ENCODE measurements at regions not wholly inside any gene's neighbourhood (a gene's known extent, or its start where the extent isn't known, plus 50 kb on each side); places are given as distances from the start of the nearest gene placed in this dataset.
A peak's percentile ranks its signal among the peaks of the same experiment; 100 is the strongest.

DNA sequence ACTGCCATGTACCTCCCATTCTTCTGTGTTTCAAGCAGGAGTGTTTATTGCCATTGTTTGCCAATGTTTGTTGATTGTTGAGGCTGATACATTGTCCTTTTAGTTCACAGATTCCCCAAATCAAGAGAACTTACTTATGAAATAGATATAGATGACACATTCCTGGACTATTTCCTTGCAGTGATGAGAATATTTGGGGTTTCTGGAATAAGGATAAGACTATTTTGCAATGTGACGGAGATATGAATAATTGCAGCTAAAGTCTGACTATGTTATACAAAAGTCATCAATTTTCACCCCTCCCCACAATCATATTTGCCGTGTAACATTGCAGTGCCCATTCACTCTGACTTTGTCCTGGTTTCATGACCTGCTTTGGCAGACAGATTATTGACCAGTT, 460.8 kb downstream of the CDH10 start:
- Histone ChIP-seq H3K27me3 (ENCODE audit: insufficient read depth, poor library complexity, severe bottlenecking) (no peaks in the 10 kb centered on the region), H3K27ac (ENCODE audit: poor library complexity, severe bottlenecking) (peak overlapping the region; percentile 42), H3K4me1 (ENCODE audit: insufficient read depth, poor library complexity, severe bottlenecking) (no peaks in the 10 kb centered on the region), H3K4me3 (ENCODE audit: severe bottlenecking) (no peak overlapping the region), H3K9me3 (ENCODE audit: severe bottlenecking) (no peaks in the 10 kb centered on the region), H3K36me3 (ENCODE audit: low read depth) (no peaks in the 10 kb centered on the region)
- no peak for DNase-seq (ENCODE audit: low spot score)
- TF ChIP-seq, protein P1, sequence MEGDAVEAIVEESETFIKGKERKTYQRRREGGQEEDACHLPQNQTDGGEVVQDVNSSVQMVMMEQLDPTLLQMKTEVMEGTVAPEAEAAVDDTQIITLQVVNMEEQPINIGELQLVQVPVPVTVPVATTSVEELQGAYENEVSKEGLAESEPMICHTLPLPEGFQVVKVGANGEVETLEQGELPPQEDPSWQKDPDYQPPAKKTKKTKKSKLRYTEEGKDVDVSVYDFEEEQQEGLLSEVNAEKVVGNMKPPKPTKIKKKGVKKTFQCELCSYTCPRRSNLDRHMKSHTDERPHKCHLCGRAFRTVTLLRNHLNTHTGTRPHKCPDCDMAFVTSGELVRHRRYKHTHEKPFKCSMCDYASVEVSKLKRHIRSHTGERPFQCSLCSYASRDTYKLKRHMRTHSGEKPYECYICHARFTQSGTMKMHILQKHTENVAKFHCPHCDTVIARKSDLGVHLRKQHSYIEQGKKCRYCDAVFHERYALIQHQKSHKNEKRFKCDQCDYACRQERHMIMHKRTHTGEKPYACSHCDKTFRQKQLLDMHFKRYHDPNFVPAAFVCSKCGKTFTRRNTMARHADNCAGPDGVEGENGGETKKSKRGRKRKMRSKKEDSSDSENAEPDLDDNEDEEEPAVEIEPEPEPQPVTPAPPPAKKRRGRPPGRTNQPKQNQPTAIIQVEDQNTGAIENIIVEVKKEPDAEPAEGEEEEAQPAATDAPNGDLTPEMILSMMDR (IDR thresholded peaks at IDR 0.05; ENCODE audit: poor library complexity, severe bottlenecking) = no peak
- ATAC-seq (ENCODE audit: low read depth) = peak; percentile 54

DNA sequence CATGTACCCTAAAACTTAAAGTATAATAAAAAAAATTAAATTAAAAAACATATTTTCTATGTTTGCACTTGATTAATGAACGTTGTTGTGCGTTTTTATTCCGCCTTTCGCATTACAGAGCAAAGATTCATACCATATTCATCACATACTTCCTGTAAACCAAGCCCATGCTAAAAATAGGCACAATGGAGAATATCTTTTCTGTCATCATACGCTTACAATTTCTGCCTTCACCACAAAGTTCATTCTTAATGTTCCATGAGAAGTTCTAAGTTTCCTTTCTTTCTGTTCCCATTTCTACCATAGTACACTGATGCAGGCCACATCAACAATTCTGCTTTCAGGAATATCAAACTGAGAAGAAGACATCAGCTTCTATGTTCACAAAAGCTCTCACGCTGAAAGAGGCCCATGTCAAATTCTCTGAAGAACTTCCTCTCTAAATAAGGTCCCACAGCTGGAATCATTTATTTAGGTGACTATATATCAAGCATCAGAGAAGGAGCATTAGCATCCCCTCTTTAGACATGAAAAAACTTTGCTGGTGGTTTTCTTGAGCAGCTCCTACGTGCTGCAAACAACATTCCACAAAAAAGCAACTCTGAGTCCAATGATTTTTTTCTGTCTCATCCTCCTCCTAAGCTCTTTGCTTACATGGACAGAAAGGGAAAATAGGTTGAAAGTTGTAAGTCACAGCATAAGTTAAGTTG, 456.4 kb downstream of the CDH10 start:
- H3K36me3 ChIP-seq (ENCODE audit: low read depth) = no peaks in the 10 kb centered on the region
- H3K4me3 ChIP-seq (ENCODE audit: severe bottlenecking) = no peak overlapping the region
- H3K27me3 ChIP-seq (ENCODE audit: insufficient read depth, poor library complexity, severe bottlenecking) = no peaks in the 10 kb centered on the region
- no peaks in the 10 kb centered on the region for H3K9me3 ChIP-seq (ENCODE audit: severe bottlenecking)
- no peak for DNase-seq (ENCODE audit: low spot score)
- ATAC-seq (ENCODE audit: low read depth) = no peak
- H3K4me1 ChIP-seq (ENCODE audit: insufficient read depth, poor library complexity, severe bottlenecking) = no peaks in the 10 kb centered on the region
- TF ChIP-seq, protein P1 (IDR thresholded peaks at IDR 0.05; ENCODE audit: poor library complexity, severe bottlenecking) = no peak
- no peak overlapping the region for H3K27ac ChIP-seq (ENCODE audit: poor library complexity, severe bottlenecking)

DNA sequence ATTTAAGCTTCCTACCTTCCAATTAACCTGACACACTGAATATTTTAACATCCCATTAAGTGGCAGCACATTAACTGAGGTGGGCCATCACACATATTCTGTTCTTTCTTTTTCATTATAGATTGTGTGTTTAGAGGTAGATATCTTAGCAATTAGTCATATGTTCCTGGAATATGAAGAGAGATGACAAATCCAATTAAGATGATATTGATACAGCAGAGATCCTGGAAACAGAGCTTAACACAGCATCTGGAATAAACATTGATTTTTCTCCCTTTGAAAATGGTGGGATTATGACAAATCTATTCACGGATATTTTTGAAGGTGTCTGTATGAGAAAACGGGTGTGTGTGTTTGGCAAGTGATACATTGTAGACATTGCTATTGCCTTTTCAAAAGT, 448.0 kb downstream of the CDH10 start:
- DNase-seq (ENCODE audit: low spot score) (no peak), ATAC-seq (ENCODE audit: low read depth) (peak; percentile 66; the same call in 2 of the 3 replicates)
- Histone ChIP-seq H3K4me3 (ENCODE audit: severe bottlenecking) (no peak overlapping the region), H3K4me1 (ENCODE audit: insufficient read depth, poor library complexity, severe bottlenecking) (peaks cover 10% of the 10 kb centered on the region), H3K9me3 (ENCODE audit: severe bottlenecking) (no peaks in the 10 kb centered on the region), H3K36me3 (ENCODE audit: low read depth) (no peaks in the 10 kb centered on the region), H3K27me3 (ENCODE audit: insufficient read depth, poor library complexity, severe bottlenecking) (no peaks in the 10 kb centered on the region), H3K27ac (ENCODE audit: poor library complexity, severe bottlenecking) (no peak overlapping the region)
- TF ChIP-seq, protein P1 (IDR thresholded peaks at IDR 0.05; ENCODE audit: poor library complexity, severe bottlenecking) = no peak

DNA sequence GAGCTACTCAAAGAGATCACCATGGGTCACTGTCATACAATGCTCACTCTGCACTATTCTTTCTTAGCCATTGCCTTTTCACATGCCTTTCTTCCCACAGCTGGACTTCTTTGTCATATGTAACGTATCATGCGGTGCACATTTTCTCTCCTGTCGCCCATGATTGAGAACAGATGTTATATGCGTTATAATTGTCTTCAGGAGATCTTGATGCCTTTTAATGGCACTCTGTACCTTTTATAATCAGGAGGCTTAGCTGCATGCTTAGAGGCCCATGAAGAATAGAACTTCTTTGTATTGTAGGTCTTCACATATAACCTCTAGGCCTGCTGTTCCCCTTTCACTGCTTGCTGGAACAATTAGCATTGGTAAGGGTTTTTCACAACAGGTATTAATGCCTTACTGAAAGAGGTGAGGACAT, 436.1 kb downstream of the CDH10 start:
- no peak for DNase-seq (ENCODE audit: low spot score)

DNA sequence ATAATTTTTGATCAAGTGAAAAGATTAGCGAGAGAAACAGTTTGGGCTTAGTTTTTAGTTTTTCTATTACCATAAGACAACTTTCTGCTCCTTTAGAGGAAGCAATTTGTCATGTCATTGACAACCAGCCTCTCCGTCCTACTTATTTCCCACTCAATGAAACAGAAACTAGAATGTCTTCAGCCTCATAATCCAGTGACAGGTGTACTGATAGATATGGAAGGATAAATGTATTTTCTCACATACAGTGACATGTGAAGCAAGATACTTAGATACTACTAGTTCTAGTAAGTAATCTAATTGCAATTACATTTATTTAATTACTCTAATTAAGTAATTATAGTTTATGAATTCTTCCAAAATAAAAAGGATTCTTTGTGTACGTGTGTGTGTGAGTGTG, 429.7 kb downstream of the CDH10 start:
- ATAC-seq (ENCODE audit: low read depth) (no peak), DNase-seq (ENCODE audit: low spot score) (no peak)
- Histone ChIP-seq H3K9me3 (ENCODE audit: severe bottlenecking) (no peaks in the 10 kb centered on the region), H3K36me3 (ENCODE audit: low read depth) (no peaks in the 10 kb centered on the region), H3K4me1 (ENCODE audit: insufficient read depth, poor library complexity, severe bottlenecking) (no peaks in the 10 kb centered on the region), H3K27ac (ENCODE audit: poor library complexity, severe bottlenecking) (no peak overlapping the region), H3K27me3 (ENCODE audit: insufficient read depth, poor library complexity, severe bottlenecking) (no peaks in the 10 kb centered on the region), H3K4me3 (ENCODE audit: severe bottlenecking) (no peak overlapping the region)
- TF ChIP-seq, protein P1 (IDR thresholded peaks at IDR 0.05; ENCODE audit: poor library complexity, severe bottlenecking) = no peak

More for the DNA sequence above, 436.1 kb downstream of the CDH10 start:
- Histone ChIP-seq H3K9me3 (ENCODE audit: severe bottlenecking) (peaks cover under 1% of the 10 kb centered on the region), H3K27me3 (ENCODE audit: insufficient read depth, poor library complexity, severe bottlenecking) (no peaks in the 10 kb centered on the region), H3K4me3 (ENCODE audit: severe bottlenecking) (no peak overlapping the region), H3K27ac (ENCODE audit: poor library complexity, severe bottlenecking) (no peak overlapping the region), H3K36me3 (ENCODE audit: low read depth) (no peaks in the 10 kb centered on the region), H3K4me1 (ENCODE audit: insufficient read depth, poor library complexity, severe bottlenecking) (no peaks in the 10 kb centered on the region)
- ATAC-seq (ENCODE audit: low read depth) = no peak
- TF ChIP-seq, protein P1 (IDR thresholded peaks at IDR 0.05; ENCODE audit: poor library complexity, severe bottlenecking) = no peak

Measured in RWPE2 (cell line).